Activated T-cell treated with anti-CD3 and anti-CD28 coated beads, Interleukin-2, amount 50 U/mL, for 24 hours (primary cell): ENCODE measurements at regions not wholly inside any gene's neighbourhood (a gene's known extent, or its start where the extent isn't known, plus 50 kb on each side); places are given as distances from the start of the nearest gene placed in this dataset.

ENCODE experiments used
- DNase-seq: peaks from one replicate; pipeline ENCODE4 v3.0.0-alpha.2; 2020
- H3K27ac Mint-ChIP-seq: 2 replicates; pipeline ENCODE4 v1.8.0; 2020; ENCODE audit warnings: mild to moderate bottlenecking, mixed read lengths
- H3K27me3 Mint-ChIP-seq: 2 replicates; pipeline ENCODE4 v1.8.0; 2020; ENCODE audit warnings: mixed read lengths
- H3K36me3 Mint-ChIP-seq: 2 replicates; pipeline ENCODE4 v1.8.0; 2020; ENCODE audit warnings: low read depth, mixed read lengths
- H3K4me1 Mint-ChIP-seq: 2 replicates; pipeline ENCODE4 v1.8.0; 2020; ENCODE audit warnings: low read depth, mixed read lengths
- H3K4me3 Mint-ChIP-seq: 2 replicates; pipeline ENCODE4 v1.8.0; 2020; ENCODE audit warnings: mild to moderate bottlenecking, moderate library complexity, mixed read lengths
- H3K9me3 Mint-ChIP-seq: 2 replicates; pipeline ENCODE4 v1.8.0; 2020; ENCODE audit warnings: mixed read lengths

GRCh38 chr4:17218786-17219185 is 293.1 kb downstream of the QDPR start:
- Mint-ChIP-seq H3K27me3 (no peaks in the 10 kb centered on the region), H3K4me3 (no peak overlapping the region), H3K27ac (no peak overlapping the region), H3K9me3 (peaks cover 5% of the 10 kb centered on the region), H3K36me3 (no peaks in the 10 kb centered on the region), H3K4me1 (no peaks in the 10 kb centered on the region)
- no peak for DNase-seq

DNA sequence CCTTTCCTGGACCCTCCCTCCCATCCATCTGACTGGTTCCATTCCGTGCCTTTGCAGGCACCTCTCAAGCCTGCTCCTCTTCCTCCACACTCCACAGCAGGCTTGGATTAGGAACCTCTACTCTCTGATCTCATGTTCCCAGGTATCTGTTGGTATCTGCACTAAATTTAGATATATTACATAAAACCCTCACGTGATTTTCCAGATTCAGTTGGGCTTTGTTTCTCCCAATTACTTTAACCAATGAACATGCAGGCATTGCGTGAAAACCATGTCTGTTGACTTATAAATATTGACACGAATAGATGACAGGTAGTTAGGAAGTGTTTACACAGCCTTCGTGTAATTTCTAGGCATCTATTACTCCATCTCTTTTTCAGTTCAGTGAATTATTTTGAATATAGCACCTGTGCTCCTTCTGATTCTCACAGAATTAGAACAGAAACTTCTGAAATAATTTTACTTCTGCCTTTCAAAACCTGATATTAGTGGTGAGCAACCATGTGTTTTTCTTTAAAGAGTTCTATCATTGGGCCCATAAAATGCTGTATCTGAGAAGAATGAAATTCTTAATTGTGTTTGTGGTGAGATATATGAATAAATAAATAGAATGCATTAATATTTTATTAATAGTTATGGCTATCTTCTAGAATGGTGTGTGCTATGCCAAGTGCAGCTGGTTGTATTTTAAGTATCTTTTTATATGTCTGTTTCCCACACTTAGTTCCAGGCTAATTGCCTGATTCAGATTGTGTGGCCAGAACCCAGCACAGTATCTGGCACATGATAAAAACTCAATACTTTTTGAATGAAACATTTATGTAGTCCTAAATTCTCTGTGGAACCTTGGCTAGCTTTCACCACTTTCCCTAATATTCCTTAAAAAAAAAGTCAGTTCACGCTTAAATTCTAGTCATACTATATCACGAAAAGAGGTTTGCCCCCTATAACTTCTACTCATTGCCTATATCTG is 304.8 kb downstream of the QDPR start:
- Mint-ChIP-seq H3K4me1 (no peaks in the 10 kb centered on the region), H3K4me3 (no peak overlapping the region), H3K27me3 (peaks cover 40% of the 10 kb centered on the region), H3K27ac (no peak overlapping the region), H3K36me3 (no peaks in the 10 kb centered on the region), H3K9me3 (peaks cover 15% of the 10 kb centered on the region)
- DNase-seq, result no peak

GRCh38 chr4:17204908-17205307 is 306.5 kb upstream of the LDB2 start:
- no peak overlapping the region for H3K4me3 Mint-ChIP-seq
- peaks cover 15% of the 10 kb centered on the region for H3K9me3 Mint-ChIP-seq
- DNase-seq, result no peak
- H3K27ac Mint-ChIP-seq, result no peak overlapping the region
- H3K36me3 Mint-ChIP-seq, result no peaks in the 10 kb centered on the region
- H3K4me1 Mint-ChIP-seq, result no peaks in the 10 kb centered on the region
- peaks cover 47% of the 10 kb centered on the region for H3K27me3 Mint-ChIP-seq

DNA sequence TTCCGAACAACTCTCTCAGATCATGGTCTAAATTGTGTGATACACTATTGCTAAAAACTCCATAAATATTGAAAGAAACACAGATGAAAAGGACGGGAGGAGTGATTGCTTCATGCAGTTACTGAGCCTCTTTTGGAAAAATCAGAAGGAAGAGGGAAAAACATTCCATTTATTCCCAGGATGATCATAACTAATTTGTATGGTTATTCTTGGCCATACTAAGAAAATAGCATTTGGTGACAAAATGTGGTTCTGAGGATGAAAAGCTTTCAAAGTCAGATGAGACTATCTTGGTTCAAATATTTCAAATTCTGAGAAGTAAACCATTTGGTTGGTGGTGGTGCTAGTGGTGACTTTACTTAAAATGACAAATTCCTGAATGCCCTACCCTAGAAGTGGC is 305.4 kb upstream of the LDB2 start:
- Mint-ChIP-seq H3K36me3 (no peaks in the 10 kb centered on the region), H3K9me3 (peaks cover 15% of the 10 kb centered on the region), H3K27ac (no peak overlapping the region), H3K4me3 (no peak overlapping the region), H3K27me3 (peaks cover 47% of the 10 kb centered on the region), H3K4me1 (no peaks in the 10 kb centered on the region)
- DNase-seq, result no peak

DNA sequence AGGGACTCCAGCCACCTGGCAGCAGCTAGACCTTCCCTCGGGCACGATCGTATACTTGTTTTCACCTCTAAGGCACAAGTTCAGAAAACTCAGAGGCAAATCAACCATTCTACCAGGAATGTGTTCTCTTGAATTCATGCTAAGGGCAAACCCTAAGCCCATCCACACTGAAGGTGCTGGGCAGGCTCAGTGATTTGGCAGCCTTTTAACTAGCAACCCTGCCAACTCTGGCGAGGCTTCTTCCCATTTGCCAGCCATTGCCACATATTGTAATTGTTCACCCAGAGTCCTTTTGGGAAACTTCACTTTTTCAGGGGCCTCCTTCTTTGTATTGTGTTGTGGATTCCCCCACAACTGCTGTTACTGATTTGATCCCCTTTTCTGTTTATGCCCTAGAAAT is 298.6 kb upstream of the LDB2 start:
- Mint-ChIP-seq H3K36me3 (no peaks in the 10 kb centered on the region), H3K27ac (no peak overlapping the region)

DNA sequence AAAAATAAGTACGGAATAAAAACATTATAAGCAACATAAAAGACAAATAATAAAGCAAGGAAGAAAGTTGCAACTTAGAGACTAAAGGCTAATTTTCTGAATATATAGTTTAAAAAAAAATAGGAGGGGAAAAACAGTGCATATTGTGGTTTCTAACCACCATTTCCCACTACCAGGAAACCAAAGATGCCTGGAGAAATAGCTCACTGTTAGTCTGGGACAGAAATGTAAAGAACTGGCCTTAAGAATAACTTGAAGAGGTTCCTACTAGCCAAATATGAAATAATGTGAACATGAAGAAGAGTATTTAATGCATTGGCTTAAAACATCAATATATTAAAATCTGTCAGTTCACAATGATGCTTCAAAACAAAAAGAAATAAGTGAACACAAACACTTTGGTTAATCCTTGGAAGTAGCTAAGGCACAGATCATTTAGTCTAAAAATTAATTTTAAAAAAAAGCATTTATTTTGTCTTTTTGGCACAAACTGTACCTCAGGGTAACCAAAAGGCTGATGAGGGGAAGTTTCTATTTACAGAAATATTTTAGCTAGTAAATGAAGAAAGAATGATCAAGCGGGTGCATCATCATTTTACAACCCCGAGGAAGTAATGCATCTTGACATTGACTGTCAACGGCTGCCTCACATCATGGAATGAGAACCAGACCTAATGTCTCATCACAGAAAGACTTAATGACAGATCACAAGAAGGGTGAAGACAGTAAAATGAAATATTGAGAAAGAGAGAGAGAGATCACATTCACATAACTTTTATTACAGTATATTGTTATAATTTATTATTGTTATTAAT is 297.2 kb upstream of the LDB2 start:
- no peaks in the 10 kb centered on the region for H3K9me3 Mint-ChIP-seq
- H3K27me3 Mint-ChIP-seq, result no peaks in the 10 kb centered on the region
- H3K27ac Mint-ChIP-seq, result no peak overlapping the region
- no peak for DNase-seq
- H3K4me1 Mint-ChIP-seq, result no peaks in the 10 kb centered on the region
- H3K36me3 Mint-ChIP-seq, result no peaks in the 10 kb centered on the region
- H3K4me3 Mint-ChIP-seq, result no peak overlapping the region

More for the DNA sequence above, 298.6 kb upstream of the LDB2 start:
- Mint-ChIP-seq H3K27me3 (peaks cover 6% of the 10 kb centered on the region), H3K4me1 (no peaks in the 10 kb centered on the region), H3K4me3 (no peak overlapping the region), H3K9me3 (no peaks in the 10 kb centered on the region)
- no peak for DNase-seq

GRCh38 chr4:17194586-17194985 is 296.1 kb upstream of the LDB2 start:
- no peak overlapping the region for H3K27ac Mint-ChIP-seq

DNA sequence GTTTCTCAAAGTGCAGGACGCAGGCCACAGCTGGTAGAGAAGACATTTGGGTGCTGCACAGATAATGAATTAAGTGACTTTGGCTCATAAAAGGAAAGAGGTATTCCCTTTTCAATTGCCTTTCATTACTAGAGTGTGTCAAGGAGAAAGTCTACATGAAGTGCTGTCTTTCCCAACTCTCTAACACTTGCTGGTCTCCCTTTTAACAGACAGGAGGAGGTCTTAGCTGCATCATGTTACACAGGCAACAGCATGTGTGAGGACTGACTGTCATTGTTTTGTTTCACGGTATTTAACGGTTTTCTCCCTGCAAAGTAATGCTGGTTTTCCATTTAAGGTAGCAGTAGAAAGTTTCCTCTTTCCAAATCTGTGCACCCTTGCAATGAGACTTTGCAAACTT is 291.3 kb upstream of the LDB2 start:
- Mint-ChIP-seq H3K27me3 (peaks cover 8% of the 10 kb centered on the region), H3K27ac (no peak overlapping the region), H3K4me1 (no peaks in the 10 kb centered on the region), H3K4me3 (no peak overlapping the region), H3K9me3 (peaks cover 7% of the 10 kb centered on the region), H3K36me3 (no peaks in the 10 kb centered on the region)
- DNase-seq, result no peak

More at GRCh38 chr4:17194586-17194985, 296.1 kb upstream of the LDB2 start:
- Mint-ChIP-seq H3K9me3 (peaks cover 4% of the 10 kb centered on the region), H3K4me1 (no peaks in the 10 kb centered on the region), H3K36me3 (no peaks in the 10 kb centered on the region), H3K4me3 (no peak overlapping the region), H3K27me3 (no peaks in the 10 kb centered on the region)
- no peak for DNase-seq

DNA sequence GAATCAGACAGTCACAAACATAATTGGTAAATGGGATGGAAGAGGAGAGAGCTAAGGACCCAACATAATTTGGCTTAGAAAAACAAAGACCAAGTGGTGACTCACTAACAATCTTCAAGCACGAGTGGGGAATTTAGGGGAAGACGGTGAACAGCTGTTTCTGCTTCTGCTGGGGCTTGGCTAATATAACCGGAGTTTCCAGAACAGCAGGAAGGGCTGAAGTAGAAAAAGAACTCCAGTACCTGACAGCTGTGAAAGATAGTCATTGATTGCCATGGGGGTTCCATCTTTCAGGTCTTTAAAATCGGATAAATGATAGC is 290.9 kb upstream of the LDB2 start:
- Mint-ChIP-seq H3K27ac (no peak overlapping the region), H3K27me3 (peaks cover 9% of the 10 kb centered on the region), H3K36me3 (no peaks in the 10 kb centered on the region), H3K4me1 (no peaks in the 10 kb centered on the region), H3K9me3 (peaks cover 7% of the 10 kb centered on the region), H3K4me3 (no peak overlapping the region)
- no peak for DNase-seq

- peaks cover 10% of the 10 kb centered on the region for H3K27me3 Mint-ChIP-seq
- H3K27ac Mint-ChIP-seq, result no peak overlapping the region
- H3K4me3 Mint-ChIP-seq, result no peak overlapping the region
- H3K36me3 Mint-ChIP-seq, result no peaks in the 10 kb centered on the region
- no peak for DNase-seq
- H3K4me1 Mint-ChIP-seq, result no peaks in the 10 kb centered on the region
- H3K9me3 Mint-ChIP-seq, result peaks cover 7% of the 10 kb centered on the region
These were observed 290.3 kb upstream of the LDB2 start for GRCh38 chr4:17188547-17189400.

GRCh38 chr4:17188125-17188524 is 289.7 kb upstream of the LDB2 start:
- DNase-seq, result no peak
- peaks cover 10% of the 10 kb centered on the region for H3K27me3 Mint-ChIP-seq
- H3K4me1 Mint-ChIP-seq, result no peaks in the 10 kb centered on the region
- H3K9me3 Mint-ChIP-seq, result peaks cover 7% of the 10 kb centered on the region
- H3K36me3 Mint-ChIP-seq, result no peaks in the 10 kb centered on the region
- H3K27ac Mint-ChIP-seq, result no peak overlapping the region
- no peak overlapping the region for H3K4me3 Mint-ChIP-seq

- no peak overlapping the region for H3K4me3 Mint-ChIP-seq
- H3K36me3 Mint-ChIP-seq, result no peaks in the 10 kb centered on the region
- H3K9me3 Mint-ChIP-seq, result peaks cover 7% of the 10 kb centered on the region
- no peak for DNase-seq
- H3K4me1 Mint-ChIP-seq, result no peaks in the 10 kb centered on the region
- no peak overlapping the region for H3K27ac Mint-ChIP-seq
- peaks cover 10% of the 10 kb centered on the region for H3K27me3 Mint-ChIP-seq
These were observed 288.6 kb upstream of the LDB2 start for GRCh38 chr4:17187003-17187402.

GRCh38 chr4:17182888-17183287 is 284.4 kb upstream of the LDB2 start:
- H3K27ac Mint-ChIP-seq, result no peak overlapping the region
- no peaks in the 10 kb centered on the region for H3K9me3 Mint-ChIP-seq
- DNase-seq, result no peak
- H3K36me3 Mint-ChIP-seq, result no peaks in the 10 kb centered on the region
- no peak overlapping the region for H3K4me3 Mint-ChIP-seq
- peaks cover 6% of the 10 kb centered on the region for H3K27me3 Mint-ChIP-seq
- no peaks in the 10 kb centered on the region for H3K4me1 Mint-ChIP-seq

DNA sequence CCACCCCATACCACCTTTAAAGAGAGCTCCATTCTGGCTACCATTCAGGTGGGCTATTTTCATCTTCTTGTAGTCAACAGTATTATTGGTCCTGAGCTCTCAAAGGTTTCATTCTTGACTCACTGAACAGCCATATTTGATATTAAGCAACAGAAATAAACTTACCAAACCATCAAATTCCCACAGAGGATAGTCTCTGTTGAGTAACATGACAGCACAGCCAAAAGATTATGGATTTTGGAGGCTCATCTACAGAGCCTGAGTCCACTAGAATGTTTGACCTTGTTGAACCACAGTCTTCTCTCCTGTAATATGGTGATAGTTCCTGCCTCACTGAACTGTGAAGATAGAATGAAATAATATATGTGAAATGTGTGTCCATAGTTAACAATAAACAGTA is 276.3 kb upstream of the LDB2 start:
- no peak for DNase-seq
- H3K36me3 Mint-ChIP-seq, result no peaks in the 10 kb centered on the region
- peaks cover 9% of the 10 kb centered on the region for H3K27me3 Mint-ChIP-seq
- H3K27ac Mint-ChIP-seq, result no peak overlapping the region
- H3K4me1 Mint-ChIP-seq, result no peaks in the 10 kb centered on the region
- no peaks in the 10 kb centered on the region for H3K9me3 Mint-ChIP-seq
- no peak overlapping the region for H3K4me3 Mint-ChIP-seq
